Mucosa of rectum (tissue), 2 donors: ENCODE measurements at regions not wholly inside any gene's neighbourhood (a gene's known extent, or its start where the extent isn't known, plus 50 kb on each side); places are given as distances from the start of the nearest gene placed in this dataset.

ENCODE experiments used
- H3K27ac ChIP-seq, 2 donors: one replicate each; pipeline ENCODE4 v1.7.0; 2013; ENCODE audit warnings: inconsistent platforms in 2 of 2, low read depth in 2 of 2, low read length in 2 of 2
- H3K27me3 ChIP-seq, 2 donors: one replicate each; pipeline ENCODE4 v1.7.0; 2013; ENCODE audit warnings: low read length in 2 of 2; ENCODE audit not compliant: control insufficient read depth in 2 of 2, insufficient read depth in 2 of 2
- H3K36me3 ChIP-seq, 2 donors: one replicate each; pipeline ENCODE4 v1.7.0; 2013; ENCODE audit warnings: low read length in 2 of 2; ENCODE audit not compliant: control insufficient read depth in 2 of 2, insufficient read depth in 2 of 2
- H3K4me1 ChIP-seq, 2 donors: one replicate each; pipeline ENCODE4 v1.7.0; 2013; ENCODE audit warnings: low read length in 2 of 2, mild to moderate bottlenecking in 1 of 2; ENCODE audit not compliant: control insufficient read depth in 2 of 2, insufficient read depth in 2 of 2
- H3K4me3 ChIP-seq, 2 donors: one replicate each; pipeline ENCODE4 v1.7.0; 2013; ENCODE audit warnings: low read length in 2 of 2
- H3K9ac ChIP-seq, 2 donors: one replicate each; pipeline ENCODE4 v1.7.0; 2013; ENCODE audit warnings: low read length in 2 of 2, low read depth in 1 of 2, mild to moderate bottlenecking in 1 of 2
- H3K9me3 ChIP-seq, 2 donors: one replicate each; pipeline ENCODE4 v1.7.0; 2013; ENCODE audit warnings: low read length in 2 of 2; ENCODE audit not compliant: control insufficient read depth in 2 of 2
- donor health status: healthy.
- donor health status: Normal muscosa, but diverticular disease.

DNA sequence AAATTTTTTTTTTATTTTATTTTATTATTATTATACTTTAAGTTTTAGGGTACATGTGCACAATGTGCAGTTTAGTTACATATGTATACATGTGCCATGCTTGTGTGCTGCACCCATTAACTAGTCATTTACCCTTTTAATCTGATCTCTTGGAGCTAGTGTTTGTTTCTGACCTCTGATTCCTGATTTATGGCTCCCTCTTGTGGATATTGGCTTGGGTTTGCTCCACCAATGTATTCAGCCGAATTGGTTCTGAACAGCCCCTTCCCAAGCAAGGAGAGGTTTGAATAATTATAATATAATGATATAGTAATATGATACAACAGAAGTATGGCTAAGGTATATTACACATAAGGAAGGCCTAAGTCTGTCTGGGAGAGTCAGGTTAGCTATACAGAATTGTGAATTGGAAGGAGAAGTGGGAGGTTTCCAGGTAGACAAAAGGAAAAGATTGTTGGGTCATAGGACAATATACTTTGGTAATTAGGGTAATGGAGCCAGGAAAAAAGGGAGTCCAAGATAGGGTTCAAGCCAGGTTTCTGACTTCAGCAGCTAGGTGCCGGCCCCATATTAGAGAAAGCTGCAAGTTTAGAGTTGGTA is 53.1 kb upstream of the HMCN1 start:
- Histone ChIP-seq H3K27me3 (no peaks in the 10 kb centered on the region), H3K4me1 (peaks cover 9 to 15% of the 10 kb centered on the region in 2 donors), H3K36me3 (no peaks in the 10 kb centered on the region), H3K27ac (no peak overlapping the region), H3K9ac (no peak overlapping the region), H3K4me3 (no peak overlapping the region), H3K9me3 (no peaks in the 10 kb centered on the region)

DNA sequence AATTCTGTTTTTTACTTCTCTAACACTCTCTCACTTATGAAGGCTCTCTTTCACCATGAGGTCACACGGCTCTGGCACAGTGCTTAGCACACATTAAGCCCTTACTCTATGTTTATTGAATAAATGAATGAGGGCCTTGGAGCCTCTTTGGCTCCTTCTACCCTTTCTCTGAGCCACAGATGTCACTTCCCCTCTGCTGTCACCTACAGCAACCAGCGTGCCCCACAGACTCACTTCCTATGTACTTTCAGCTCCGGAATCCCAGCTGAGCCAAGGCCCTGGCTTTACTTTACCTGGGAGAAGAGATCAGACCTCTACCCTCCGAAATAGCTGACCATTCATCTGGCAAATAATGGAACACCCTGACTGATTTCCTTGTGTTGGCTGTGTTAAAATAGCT is 53.7 kb upstream of the HMCN1 start:
- H3K4me3 ChIP-seq, result no peak overlapping the region
- H3K27me3 ChIP-seq, result no peaks in the 10 kb centered on the region
- no peaks in the 10 kb centered on the region for H3K9me3 ChIP-seq
- peaks cover 12 to 19% of the 10 kb centered on the region in 2 donors for H3K4me1 ChIP-seq
- H3K36me3 ChIP-seq, result no peaks in the 10 kb centered on the region
- H3K9ac ChIP-seq, result no peak overlapping the region
- H3K27ac ChIP-seq, result no peak overlapping the region

DNA sequence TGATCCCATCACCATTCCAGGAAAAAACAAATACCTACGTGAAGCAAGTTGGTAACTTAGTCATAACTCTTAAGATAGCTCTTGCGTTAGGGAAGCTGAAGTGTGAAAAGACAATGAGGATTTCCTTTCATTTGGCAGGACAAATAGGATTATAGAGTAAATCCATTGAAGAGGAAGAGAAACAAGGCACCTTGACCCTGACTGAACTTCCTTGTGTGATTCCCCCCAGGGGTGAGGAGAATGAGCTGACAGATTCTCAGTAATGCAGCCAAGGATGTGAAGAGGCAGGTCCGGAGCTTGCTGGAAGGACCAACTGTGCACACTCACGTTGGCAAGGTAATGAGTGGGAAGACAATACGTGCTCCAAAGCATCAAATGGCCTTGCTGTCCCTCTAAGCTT is 55.0 kb upstream of the HMCN1 start:
- Histone ChIP-seq H3K9ac (no peak overlapping the region), H3K27me3 (no peaks in the 10 kb centered on the region), H3K4me3 (no peak overlapping the region), H3K36me3 (no peaks in the 10 kb centered on the region), H3K27ac (no peak overlapping the region), H3K9me3 (no peaks in the 10 kb centered on the region), H3K4me1 (peaks cover 18 to 27% of the 10 kb centered on the region in 2 donors)

DNA sequence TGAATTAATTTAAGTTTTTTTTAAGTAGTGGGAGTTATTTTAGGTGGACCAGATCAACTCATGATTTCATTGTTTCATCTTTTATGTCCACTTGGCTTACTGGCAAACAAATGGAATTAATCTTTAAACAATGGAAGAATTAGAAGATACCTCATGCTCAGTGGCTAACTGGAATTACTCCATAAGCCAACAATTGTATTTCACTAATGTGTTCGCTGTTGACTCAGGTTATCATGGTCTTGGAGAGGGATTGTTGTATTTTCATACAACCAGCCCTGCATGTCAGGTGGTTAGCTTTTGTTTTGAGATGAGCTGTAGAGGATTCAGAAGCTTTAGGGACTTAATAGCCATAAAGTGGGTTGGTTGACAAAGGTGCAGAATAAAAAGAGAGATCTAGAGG is 57.2 kb upstream of the HMCN1 start:
- no peaks in the 10 kb centered on the region for H3K9me3 ChIP-seq
- H3K36me3 ChIP-seq, result no peaks in the 10 kb centered on the region

DNA sequence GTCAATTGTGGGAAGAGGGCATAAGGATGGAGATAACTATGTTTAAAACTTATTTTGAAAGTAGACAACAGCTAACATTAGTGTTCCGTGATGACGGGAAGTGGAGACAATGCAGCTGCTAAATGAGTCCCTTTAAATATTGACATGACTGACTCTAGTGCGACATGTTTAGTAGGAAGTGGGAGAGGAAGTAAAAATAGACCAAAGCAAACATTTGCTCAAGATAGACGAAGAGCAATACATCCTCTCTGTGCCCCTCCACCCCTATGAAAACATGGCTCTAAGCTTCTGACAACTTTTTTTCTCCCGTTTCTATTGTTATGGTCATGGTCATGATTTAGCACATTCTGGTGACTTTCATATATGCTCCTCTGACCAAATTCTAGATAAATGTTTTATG is 60.0 kb upstream of the HMCN1 start:
- H3K27ac ChIP-seq, result peak overlapping the region; percentile 12 to 32
- H3K36me3 ChIP-seq, result no peaks in the 10 kb centered on the region
- no peaks in the 10 kb centered on the region for H3K9me3 ChIP-seq
- peaks cover 13 to 16% of the 10 kb centered on the region in 2 donors for H3K4me1 ChIP-seq
- no peak overlapping the region for H3K9ac ChIP-seq
- H3K27me3 ChIP-seq, result no peaks in the 10 kb centered on the region
- H3K4me3 ChIP-seq, result peak overlapping the region in 1 of 2 donors; percentile 45

More for the DNA sequence above, 57.2 kb upstream of the HMCN1 start:
- Histone ChIP-seq H3K9ac (no peak overlapping the region), H3K4me1 (peaks cover 22 to 30% of the 10 kb centered on the region in 2 donors), H3K27ac (no peak overlapping the region), H3K27me3 (no peaks in the 10 kb centered on the region), H3K4me3 (no peak overlapping the region)

DNA sequence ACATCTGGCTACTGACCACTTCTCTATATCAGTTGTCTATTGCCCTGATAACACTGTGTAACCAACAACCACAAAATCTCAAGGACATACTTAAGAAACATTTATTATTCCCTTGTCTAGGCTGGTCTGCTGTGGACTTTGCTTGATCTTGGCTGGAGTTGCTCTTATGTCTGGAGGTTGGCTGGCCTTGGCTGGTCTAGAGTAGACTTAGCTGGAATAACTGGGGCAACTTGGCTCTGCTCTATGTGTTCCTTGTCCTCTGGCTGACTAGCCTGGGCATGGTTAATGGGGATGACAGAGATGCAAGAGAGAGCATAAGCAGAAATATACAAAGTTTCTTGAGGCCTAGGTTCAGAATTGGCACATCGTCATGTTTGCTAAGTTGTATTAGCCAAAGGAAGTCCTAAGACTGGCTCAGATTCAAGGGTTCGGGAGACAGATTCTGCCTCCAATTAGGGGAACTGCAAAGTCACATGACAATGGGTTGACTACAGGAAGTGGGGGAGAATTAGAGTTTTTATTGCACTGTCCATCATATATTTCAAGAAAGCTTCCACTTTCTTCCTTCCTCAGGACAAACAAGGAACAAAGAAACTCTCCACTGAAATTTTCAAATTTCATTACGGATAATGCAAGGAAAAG is 61.4 kb upstream of the HMCN1 start:
- no peak overlapping the region for H3K27ac ChIP-seq
- H3K4me1 ChIP-seq, result peaks cover 13 to 16% of the 10 kb centered on the region in 2 donors

DNA sequence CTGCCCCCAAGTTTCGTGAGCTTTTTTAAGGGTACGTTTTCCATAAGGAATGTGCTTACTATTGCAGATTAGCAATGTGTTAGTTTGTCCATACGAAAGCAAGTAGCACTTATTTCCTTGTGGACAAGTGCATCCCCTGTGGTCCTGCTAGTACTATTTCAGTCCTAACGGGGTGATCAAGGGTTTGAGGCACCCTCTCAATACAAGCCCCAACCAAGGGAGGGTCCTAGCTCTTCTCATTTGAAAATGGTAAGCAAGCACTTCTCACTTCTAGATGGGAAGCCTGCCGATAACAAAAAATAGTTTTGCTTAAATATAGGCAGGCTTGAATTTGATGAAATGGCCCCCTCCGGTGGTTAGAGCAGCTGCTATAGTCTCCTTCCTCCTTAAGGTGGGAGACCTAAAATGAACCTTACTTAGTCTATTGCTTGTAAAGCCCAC is 64.0 kb upstream of the HMCN1 start:
- H3K36me3 ChIP-seq, result no peaks in the 10 kb centered on the region
- H3K9me3 ChIP-seq, result no peaks in the 10 kb centered on the region
- no peak overlapping the region for H3K4me3 ChIP-seq
- no peak overlapping the region for H3K9ac ChIP-seq
- H3K27me3 ChIP-seq, result no peaks in the 10 kb centered on the region
- H3K27ac ChIP-seq, result no peak overlapping the region
- H3K4me1 ChIP-seq, result peaks cover 8 to 9% of the 10 kb centered on the region in 2 donors

More for the DNA sequence above, 61.4 kb upstream of the HMCN1 start:
- no peaks in the 10 kb centered on the region for H3K9me3 ChIP-seq
- H3K4me3 ChIP-seq, result no peak overlapping the region
- H3K36me3 ChIP-seq, result no peaks in the 10 kb centered on the region
- no peak overlapping the region for H3K9ac ChIP-seq
- no peaks in the 10 kb centered on the region for H3K27me3 ChIP-seq

DNA sequence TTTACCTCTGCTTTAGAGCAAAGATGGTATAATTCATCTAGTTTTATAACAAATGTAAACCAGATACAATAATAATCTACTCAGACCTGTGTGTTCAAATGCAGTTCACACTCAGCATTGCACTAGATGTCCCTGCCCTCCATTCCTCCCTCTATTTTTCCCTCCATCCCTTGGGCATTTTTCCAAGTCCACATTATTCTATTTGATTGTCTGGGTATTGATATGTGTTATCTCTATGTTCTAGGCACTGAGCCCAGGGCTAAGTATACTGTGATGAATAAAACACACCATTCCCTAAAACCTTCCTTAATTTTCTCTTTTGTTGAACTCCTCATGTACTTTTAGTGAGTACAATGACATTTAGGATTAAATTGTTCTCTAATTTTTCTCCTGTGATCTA is 66.2 kb upstream of the HMCN1 start:
- Histone ChIP-seq H3K27me3 (no peaks in the 10 kb centered on the region), H3K4me1 (peaks cover 0 to 9% of the 10 kb centered on the region in 2 donors), H3K36me3 (no peaks in the 10 kb centered on the region), H3K4me3 (no peak overlapping the region), H3K9me3 (no peaks in the 10 kb centered on the region), H3K9ac (no peak overlapping the region), H3K27ac (no peak overlapping the region)

DNA sequence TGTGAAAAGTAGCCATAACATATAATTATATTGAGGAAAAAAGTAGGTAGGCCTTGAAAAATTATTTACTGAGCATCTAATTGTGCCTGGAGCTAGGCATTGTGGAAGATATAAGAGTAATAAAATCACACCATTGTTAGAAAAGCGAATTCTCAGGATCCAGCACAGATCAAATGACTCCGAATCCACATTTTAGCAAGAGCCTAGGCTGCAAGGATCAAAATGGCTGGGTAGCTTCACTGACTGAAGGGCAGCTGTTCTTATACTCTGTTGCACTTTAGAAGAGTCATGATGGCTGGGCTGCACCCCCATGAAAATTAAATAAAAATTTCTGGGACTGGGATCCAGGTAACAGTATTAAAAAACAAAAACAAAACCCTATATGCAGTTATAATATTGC is 67.6 kb upstream of the HMCN1 start:
- no peaks in the 10 kb centered on the region for H3K27me3 ChIP-seq
- H3K9me3 ChIP-seq, result no peaks in the 10 kb centered on the region
- H3K36me3 ChIP-seq, result no peaks in the 10 kb centered on the region
- peaks cover 0 to 5% of the 10 kb centered on the region in 2 donors for H3K4me1 ChIP-seq
- H3K4me3 ChIP-seq, result no peak overlapping the region
- H3K9ac ChIP-seq, result no peak overlapping the region
- no peak overlapping the region for H3K27ac ChIP-seq

DNA sequence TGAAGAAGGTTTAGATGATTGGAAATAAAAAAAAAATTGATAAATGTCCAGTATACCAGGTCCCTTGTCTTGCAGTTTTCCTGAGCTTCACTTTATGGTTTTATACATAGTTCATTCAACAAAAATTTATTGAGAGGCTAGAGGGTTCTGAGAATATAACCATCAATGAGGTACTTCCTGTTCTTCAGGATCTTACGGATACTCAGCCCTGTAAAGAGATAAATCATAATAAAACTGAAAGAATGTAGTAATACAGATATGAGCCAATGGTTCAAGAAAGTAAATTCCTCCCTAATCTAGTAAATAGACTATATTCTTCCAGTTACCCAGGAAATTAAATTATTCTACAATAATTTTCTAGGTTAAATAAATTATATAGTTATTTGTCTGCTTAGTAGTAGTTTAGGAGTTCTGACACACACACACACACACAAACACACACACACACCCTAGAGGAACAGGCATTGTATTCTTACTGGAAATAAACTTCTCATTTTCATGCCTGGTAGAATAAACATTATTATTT is 70.4 kb upstream of the HMCN1 start:
- no peak overlapping the region for H3K9ac ChIP-seq
- H3K9me3 ChIP-seq, result no peaks in the 10 kb centered on the region
- H3K27me3 ChIP-seq, result no peaks in the 10 kb centered on the region
- H3K36me3 ChIP-seq, result no peaks in the 10 kb centered on the region
- no peak overlapping the region for H3K27ac ChIP-seq
- no peak overlapping the region for H3K4me3 ChIP-seq
- H3K4me1 ChIP-seq, result peaks cover 0 to 5% of the 10 kb centered on the region in 2 donors
